CD14-positive monocyte (primary cell): ENCODE measurements at regions not wholly inside any gene's neighbourhood (a gene's known extent, or its start where the extent isn't known, plus 50 kb on each side); places are given as distances from the start of the nearest gene placed in this dataset.

Experiments
- DNase-seq, 3 donors: peaks; one replicate each; pipeline ENCODE4 v3.0.0-alpha.2; 2011 to 2022
- H2AFZ ChIP-seq: 2 replicates; pipeline ENCODE4 v1.6.0; 2012; ENCODE audit warnings: mild to moderate bottlenecking, low read depth, low read length, inconsistent platforms; ENCODE audit not compliant: insufficient read depth, poor library complexity, severe bottlenecking
- H3K27ac ChIP-seq, 2 donors: 1 replicate in 1 of 2; 2 replicates in 1 of 2; pipeline ENCODE4 v1.5.1; 2012 to 2013; ENCODE audit warnings: low read length in 2 of 2, control low read depth in 1 of 2, inconsistent platforms in 1 of 2, low read depth in 1 of 2, mild to moderate bottlenecking in 1 of 2
- H3K27me3 ChIP-seq, 2 donors: one replicate each; pipeline versions ENCODE4 v1.6.0 to v1.6.1; 2011 to 2013; ENCODE audit warnings: low read length in 2 of 2; ENCODE audit not compliant: control insufficient read depth in 2 of 2, insufficient read depth in 2 of 2
- H3K36me3 ChIP-seq, 2 donors: replicated peaks in 1 of 2; 1 replicate in 1 of 2; 2 replicates in 1 of 2; pipeline versions ENCODE4 v1.5.1 to v1.6.1; 2012 to 2013; ENCODE audit warnings: low read length in 2 of 2, control low read depth in 1 of 2, inconsistent platforms in 1 of 2, mild to moderate bottlenecking in 1 of 2; ENCODE audit not compliant: insufficient read depth in 2 of 2, control insufficient read depth in 1 of 2
- H3K4me1 ChIP-seq, 2 donors: 1 replicate in 1 of 2; 2 replicates in 1 of 2; pipeline versions ENCODE4 v1.5.1 to v1.6.1; 2012 to 2013; ENCODE audit warnings: low read length in 2 of 2, control low read depth in 1 of 2, inconsistent platforms in 1 of 2, mild to moderate bottlenecking in 1 of 2, moderate library complexity in 1 of 2; ENCODE audit not compliant: insufficient read depth in 2 of 2, control insufficient read depth in 1 of 2
- H3K4me2 ChIP-seq: replicated peaks from 2 replicates; pipeline ENCODE3; 2012; ENCODE audit warnings: low read length, moderate library complexity, mild to moderate bottlenecking; ENCODE audit not compliant: poor library complexity, severe bottlenecking; ENCODE audit errors: extremely low read depth
- H3K4me3 ChIP-seq, 3 experiments: fragments of 200-600 bp in 1 of 3; sonication (generic) in 1 of 3; replicated peaks in 1 of 3; 1 replicate in 2 of 3; 2 replicates in 1 of 3; pipeline ENCODE4 v1.5.1; 2011 to 2013; ENCODE audit warnings: low read length in 3 of 3, mild to moderate bottlenecking in 3 of 3, control low read depth in 2 of 3, low read depth in 2 of 3, inconsistent platforms in 1 of 3, moderate library complexity in 1 of 3
- H3K79me2 ChIP-seq: 2 replicates; pipeline ENCODE4 v1.6.0; 2012; ENCODE audit warnings: mild to moderate bottlenecking, control low read depth, inconsistent platforms, low read length, moderate library complexity; ENCODE audit not compliant: insufficient read depth
- H3K9ac ChIP-seq: 2 replicates; pipeline ENCODE4 v1.6.0; 2017; ENCODE audit warnings: low read length, mild to moderate bottlenecking; ENCODE audit not compliant: insufficient read depth, poor library complexity, severe bottlenecking
- H3K9me3 ChIP-seq, 2 donors: replicated peaks in 1 of 2; 1 replicate in 1 of 2; 2 replicates in 1 of 2; pipeline versions ENCODE4 v1.5.1 to v1.6.1; 2012 to 2013; ENCODE audit warnings: low read length in 2 of 2, control low read depth in 1 of 2; ENCODE audit not compliant: control insufficient read depth in 1 of 2, insufficient read depth in 1 of 2
- H4K20me1 ChIP-seq: 2 replicates; pipeline ENCODE4 v1.6.0; 2012; ENCODE audit warnings: mild to moderate bottlenecking, low read length, control low read depth, moderate library complexity; ENCODE audit not compliant: insufficient read depth
- H3K27ac Mint-ChIP-seq, 7 donors: one replicate each; pipeline ENCODE4 v1.8.0; 2020; ENCODE audit warnings: mild to moderate bottlenecking in 7 of 7, mixed read lengths in 7 of 7, moderate library complexity in 6 of 7, inconsistent platforms in 2 of 7
- H3K27me3 Mint-ChIP-seq, 3 donors: one replicate each; pipeline ENCODE4 v1.8.0; 2021 to 2022; ENCODE audit warnings: low read depth in 3 of 3, mild to moderate bottlenecking in 3 of 3, mixed read lengths in 3 of 3, moderate library complexity in 3 of 3, inconsistent platforms in 1 of 3
- H3K36me3 Mint-ChIP-seq, 2 donors: one replicate each; pipeline ENCODE4 v1.8.0; 2020; ENCODE audit warnings: mixed read lengths in 2 of 2, inconsistent platforms in 1 of 2, mild to moderate bottlenecking in 1 of 2
- H3K4me1 Mint-ChIP-seq: one replicate; pipeline ENCODE4 v1.8.0; 2020; ENCODE audit warnings: mild to moderate bottlenecking, mixed read lengths
- H3K4me3 Mint-ChIP-seq, 2 donors: one replicate each; pipeline ENCODE4 v1.8.0; 2020; ENCODE audit warnings: mild to moderate bottlenecking in 2 of 2, mixed read lengths in 2 of 2, moderate library complexity in 1 of 2
- H3K9me3 Mint-ChIP-seq, 7 donors: one replicate each; pipeline ENCODE4 v1.8.0; 2020 to 2022; ENCODE audit warnings: mixed read lengths in 7 of 7, mild to moderate bottlenecking in 6 of 7, moderate library complexity in 6 of 7, inconsistent platforms in 2 of 7
- WGBS: methylation state at CpG from one replicate; pipeline ENCODE4 v1.1.5; 2013; ENCODE audit warnings: missing lambda C conversion rate; ENCODE audit not compliant: insufficient coverage; 5-methylcytosine and 5-hydroxymethylcytosine counted together
- intact Hi-C, 2 donors: fragments of 100-400 bp; cut with micrococcal nuclease; formaldehyde crosslinking; loops; one replicate each; pipeline versions ENCODE4 v1.15.0 to v1.15.1; 2023
- TF ChIP-seq, protein P1 (sequence below): fragments of 200-600 bp; IDR thresholded peaks from one replicate; pipeline ENCODE4 v1.8.0; 2022; ENCODE audit warnings: antibody characterized with exemption, mild to moderate bottlenecking

DNA sequence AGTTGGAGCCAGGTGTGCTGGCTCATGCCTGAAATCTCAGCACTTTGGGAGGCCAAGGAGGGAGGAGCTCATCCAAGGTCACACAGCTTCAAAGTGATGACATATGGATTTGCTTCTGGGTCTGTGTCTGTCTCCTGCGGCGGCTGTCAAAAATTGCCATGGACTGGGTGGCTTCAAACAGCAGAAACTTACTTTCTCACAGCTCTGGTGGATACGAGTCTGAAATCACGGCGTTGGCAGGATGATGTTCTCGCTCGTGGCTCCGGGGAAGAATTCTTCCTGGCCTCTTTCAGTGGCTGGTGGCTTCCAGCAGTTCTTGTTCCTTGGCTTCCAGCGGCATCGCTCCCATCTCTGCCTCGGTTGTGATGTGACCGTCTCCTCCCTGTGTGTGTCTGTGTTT is 314.8 kb upstream of the C1orf174 start:
- Mint-ChIP-seq H3K36me3 (no peaks in the 10 kb centered on the region), H3K4me1 (no peaks in the 10 kb centered on the region), H3K27me3 (peaks cover 2 to 4% (median 3%) of the 10 kb centered on the region in 3 donors), H3K9me3 (peaks cover 0 to 14% (median 7%) of the 10 kb centered on the region in 7 donors), H3K4me3 (no peak overlapping the region), H3K27ac (no peak overlapping the region)
- TF ChIP-seq, protein P1, sequence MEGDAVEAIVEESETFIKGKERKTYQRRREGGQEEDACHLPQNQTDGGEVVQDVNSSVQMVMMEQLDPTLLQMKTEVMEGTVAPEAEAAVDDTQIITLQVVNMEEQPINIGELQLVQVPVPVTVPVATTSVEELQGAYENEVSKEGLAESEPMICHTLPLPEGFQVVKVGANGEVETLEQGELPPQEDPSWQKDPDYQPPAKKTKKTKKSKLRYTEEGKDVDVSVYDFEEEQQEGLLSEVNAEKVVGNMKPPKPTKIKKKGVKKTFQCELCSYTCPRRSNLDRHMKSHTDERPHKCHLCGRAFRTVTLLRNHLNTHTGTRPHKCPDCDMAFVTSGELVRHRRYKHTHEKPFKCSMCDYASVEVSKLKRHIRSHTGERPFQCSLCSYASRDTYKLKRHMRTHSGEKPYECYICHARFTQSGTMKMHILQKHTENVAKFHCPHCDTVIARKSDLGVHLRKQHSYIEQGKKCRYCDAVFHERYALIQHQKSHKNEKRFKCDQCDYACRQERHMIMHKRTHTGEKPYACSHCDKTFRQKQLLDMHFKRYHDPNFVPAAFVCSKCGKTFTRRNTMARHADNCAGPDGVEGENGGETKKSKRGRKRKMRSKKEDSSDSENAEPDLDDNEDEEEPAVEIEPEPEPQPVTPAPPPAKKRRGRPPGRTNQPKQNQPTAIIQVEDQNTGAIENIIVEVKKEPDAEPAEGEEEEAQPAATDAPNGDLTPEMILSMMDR: no peak
- H3K4me2 ChIP-seq: no peak overlapping the region
- no peaks in the 10 kb centered on the region for H3K36me3 ChIP-seq
- H3K4me3 ChIP-seq: no peak overlapping the region
- intact Hi-C loops: no loop called here
- H3K9me3 ChIP-seq: peaks cover 0 to 11% of the 10 kb centered on the region in 2 donors
- H2AFZ ChIP-seq: no peak overlapping the region
- 98% methylated on average over 8 of the region's 12 CpGs for WGBS
- no peak overlapping the region for H3K27ac ChIP-seq
- no peaks in the 10 kb centered on the region for H4K20me1 ChIP-seq
- DNase-seq: no peak
- no peak overlapping the region for H3K9ac ChIP-seq
- no peaks in the 10 kb centered on the region for H3K79me2 ChIP-seq
- H3K4me1 ChIP-seq: no peaks in the 10 kb centered on the region
- no peaks in the 10 kb centered on the region for H3K27me3 ChIP-seq

DNA sequence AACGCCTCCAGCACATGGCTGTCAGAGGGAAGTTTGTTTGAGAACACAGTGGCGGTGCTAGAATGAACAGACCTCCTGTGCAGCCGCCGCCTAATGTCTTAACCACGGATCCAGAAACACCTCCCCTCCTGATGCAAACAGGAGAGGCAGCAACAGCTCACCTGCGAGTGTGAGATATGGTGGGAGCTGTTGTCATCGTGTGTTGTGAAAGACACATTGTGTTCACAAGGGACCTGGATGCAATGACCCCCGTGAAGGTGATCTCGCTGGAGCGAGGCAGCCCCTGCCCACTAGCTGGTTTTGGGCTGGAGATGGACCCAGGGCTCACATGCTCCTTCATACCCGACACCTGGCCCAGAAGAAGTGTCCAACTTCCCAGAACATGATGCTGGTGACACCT is 315.3 kb upstream of the C1orf174 start:
- H3K4me1 ChIP-seq: no peaks in the 10 kb centered on the region
- Mint-ChIP-seq H3K4me3 (no peak overlapping the region), H3K27me3 (peaks cover 2 to 4% (median 3%) of the 10 kb centered on the region in 3 donors), H3K36me3 (no peaks in the 10 kb centered on the region), H3K4me1 (no peaks in the 10 kb centered on the region), H3K27ac (peak overlapping the region in 1 of 7 donors; percentile 11), H3K9me3 (peaks cover 2 to 14% (median 8%) of the 10 kb centered on the region in 7 donors)
- peaks cover 0 to 11% of the 10 kb centered on the region in 2 donors for H3K9me3 ChIP-seq
- H3K36me3 ChIP-seq: no peaks in the 10 kb centered on the region
- no peak overlapping the region for H3K27ac ChIP-seq
- WGBS: 73% methylated on average over 6 of the region's 11 CpGs
- H3K9ac ChIP-seq: no peak overlapping the region
- intact Hi-C loops: no loop called here
- H3K4me2 ChIP-seq: no peak overlapping the region
- no peak overlapping the region for H3K4me3 ChIP-seq
- H2AFZ ChIP-seq: no peak overlapping the region
- H4K20me1 ChIP-seq: no peaks in the 10 kb centered on the region
- no peaks in the 10 kb centered on the region for H3K27me3 ChIP-seq
- TF ChIP-seq, protein P1: no peak
- no peaks in the 10 kb centered on the region for H3K79me2 ChIP-seq
- DNase-seq: no peak
